H1 (cell line): ENCODE measurements at regions not wholly inside any gene's neighbourhood (a gene's known extent, or its start where the extent isn't known, plus 50 kb on each side); places are given as distances from the start of the nearest gene placed in this dataset.

Source experiments
- CHD7 ChIP-seq: fragments of 300-600 bp; sonication (generic); IDR thresholded peaks from 2 replicates; pipeline ENCODE4 v1.7.1; 2012; ENCODE audit warnings: low read length, moderate library complexity, mild to moderate bottlenecking, inconsistent platforms; ENCODE audit not compliant: insufficient replicate concordance

DNA sequence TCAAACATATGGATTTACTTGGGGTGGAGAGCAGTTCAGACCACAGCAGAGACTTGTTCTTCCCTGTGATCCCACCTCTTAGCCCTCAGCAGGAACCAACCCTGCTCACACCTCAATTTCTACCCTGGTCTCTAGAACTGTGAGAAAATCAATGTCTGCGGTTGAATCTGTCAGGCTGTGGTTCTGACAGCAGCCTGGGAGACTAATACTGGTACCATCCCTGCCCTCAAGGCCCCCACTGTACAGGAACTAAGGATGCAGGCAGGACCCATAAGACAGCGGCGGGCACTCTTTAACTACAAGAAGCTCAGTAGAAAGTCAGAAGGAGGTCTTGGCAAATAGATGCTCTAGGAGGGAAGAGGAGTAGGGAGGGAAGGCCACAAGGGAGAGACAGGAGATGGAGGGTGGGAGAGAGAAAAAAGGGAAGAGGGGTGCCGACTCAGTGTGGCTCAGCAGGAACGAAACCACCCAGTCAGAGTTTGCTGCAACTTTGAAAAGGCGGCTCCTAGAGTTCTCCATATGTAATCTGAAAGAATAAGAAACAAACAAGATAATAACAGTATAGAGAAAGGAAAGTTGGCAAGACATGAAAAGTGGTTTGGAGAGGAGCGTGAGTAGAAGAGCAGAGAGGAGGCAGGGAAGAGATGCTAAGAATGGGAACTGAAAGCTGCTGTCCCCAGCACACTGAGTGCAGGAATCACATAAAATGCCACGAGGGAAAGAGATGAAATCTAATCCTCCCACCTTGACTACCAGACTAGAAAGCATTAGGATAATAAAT, 323.9 kb upstream of the ID2 start (continued):
- no peak for TF ChIP-seq CHD7
